GM23248 (cell line): ENCODE measurements at regions not wholly inside any gene's neighbourhood (a gene's known extent, or its start where the extent isn't known, plus 50 kb on each side); places are given as distances from the start of the nearest gene placed in this dataset.

Experiments used
- EZH2 ChIP-seq: fragments of 200-600 bp; sonication (generic); IDR thresholded peaks from 2 replicates; pipeline ENCODE4 v1.6.1; 2018; ENCODE audit warnings: antibody characterized with exemption, mild to moderate bottlenecking; ENCODE audit not compliant: insufficient read depth, poor library complexity, severe bottlenecking
- EZH2phosphoT487 ChIP-seq: fragments of 200-600 bp; sonication (generic); IDR thresholded peaks from 2 replicates; pipeline ENCODE4 v1.6.1; 2018; ENCODE audit warnings: antibody characterized with exemption, moderate library complexity, mild to moderate bottlenecking, low read depth; ENCODE audit not compliant: insufficient read depth

DNA sequence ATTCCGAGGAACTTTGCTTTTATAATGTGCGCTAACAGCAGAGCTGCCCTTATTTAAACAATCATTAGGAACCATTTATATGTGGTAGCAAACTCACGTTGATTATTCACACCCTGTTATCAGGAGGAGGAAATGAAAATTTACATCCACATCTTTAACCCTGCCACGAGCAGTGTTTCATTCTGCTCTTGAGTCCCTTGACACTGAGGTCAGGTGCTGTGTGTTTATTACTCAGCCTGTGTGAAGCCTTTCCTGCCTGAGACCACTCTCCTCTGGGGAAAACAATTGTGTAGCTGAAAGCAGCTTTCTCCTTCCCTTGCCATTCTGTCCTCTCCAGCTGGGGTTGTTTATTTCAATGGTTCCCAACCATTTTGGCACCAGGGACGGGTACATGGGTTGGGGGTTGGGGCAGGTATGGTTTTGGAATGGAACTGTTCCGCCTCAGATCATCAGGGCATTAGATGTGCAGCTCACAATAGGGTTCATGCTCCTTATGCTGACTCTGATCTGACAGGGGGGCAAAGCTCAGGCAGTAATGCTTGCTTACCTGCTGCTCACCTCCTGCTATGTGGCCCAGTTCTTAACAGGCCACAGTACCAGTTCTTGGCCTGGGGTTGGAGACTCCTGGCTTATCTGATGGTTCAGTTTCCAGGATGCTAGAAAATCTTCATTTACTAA lies 651.1 kb downstream of the TDRD15 start:
- no peak for TF ChIP-seq EZH2phosphoT487
- no peak for TF ChIP-seq EZH2
